H1 (cell line): ENCODE measurements at regions not wholly inside any gene's neighbourhood (a gene's known extent, or its start where the extent isn't known, plus 50 kb on each side); places are given as distances from the start of the nearest gene placed in this dataset.

Source experiments
- BACH1 ChIP-seq: IDR thresholded peaks from 2 replicates; pipeline ENCODE4 v1.6.1; 2012; ENCODE audit warnings: low read length, improper control_type of control experiment
- CBX5 ChIP-seq: fragments of 300-800, 300-1000 bp; sonication (generic); IDR thresholded peaks from 2 replicates; pipeline ENCODE4 v1.7.1; 2016; ENCODE audit warnings: antibody characterized with exemption, low read length, low read depth
- CREB1 ChIP-seq: IDR thresholded peaks from 2 replicates; pipeline ENCODE4 v1.6.1; 2012; ENCODE audit warnings: inconsistent platforms
- POLR2A ChIP-seq, 2 experiments: IDR thresholded peaks; 1 replicate in 1 of 2; 2 replicates in 1 of 2; pipeline ENCODE4 v1.6.1; 2011; ENCODE audit warnings: low read depth in 2 of 2, low read length in 2 of 2, mild to moderate bottlenecking in 2 of 2; ENCODE audit errors: control extremely low read depth in 1 of 2
- POU5F1 ChIP-seq: IDR thresholded peaks from 2 replicates; pipeline ENCODE4 v1.6.1; 2011; ENCODE audit warnings: low read depth, mild to moderate bottlenecking, low read length, moderate library complexity
- TCF12 ChIP-seq: IDR thresholded peaks from 2 replicates; pipeline ENCODE4 v1.6.1; 2011; ENCODE audit warnings: low read depth, mild to moderate bottlenecking, low read length
- YY1 ChIP-seq: IDR thresholded peaks from 2 replicates; pipeline ENCODE4 v1.6.1; 2011; ENCODE audit warnings: low read depth, mild to moderate bottlenecking, low read length

DNA sequence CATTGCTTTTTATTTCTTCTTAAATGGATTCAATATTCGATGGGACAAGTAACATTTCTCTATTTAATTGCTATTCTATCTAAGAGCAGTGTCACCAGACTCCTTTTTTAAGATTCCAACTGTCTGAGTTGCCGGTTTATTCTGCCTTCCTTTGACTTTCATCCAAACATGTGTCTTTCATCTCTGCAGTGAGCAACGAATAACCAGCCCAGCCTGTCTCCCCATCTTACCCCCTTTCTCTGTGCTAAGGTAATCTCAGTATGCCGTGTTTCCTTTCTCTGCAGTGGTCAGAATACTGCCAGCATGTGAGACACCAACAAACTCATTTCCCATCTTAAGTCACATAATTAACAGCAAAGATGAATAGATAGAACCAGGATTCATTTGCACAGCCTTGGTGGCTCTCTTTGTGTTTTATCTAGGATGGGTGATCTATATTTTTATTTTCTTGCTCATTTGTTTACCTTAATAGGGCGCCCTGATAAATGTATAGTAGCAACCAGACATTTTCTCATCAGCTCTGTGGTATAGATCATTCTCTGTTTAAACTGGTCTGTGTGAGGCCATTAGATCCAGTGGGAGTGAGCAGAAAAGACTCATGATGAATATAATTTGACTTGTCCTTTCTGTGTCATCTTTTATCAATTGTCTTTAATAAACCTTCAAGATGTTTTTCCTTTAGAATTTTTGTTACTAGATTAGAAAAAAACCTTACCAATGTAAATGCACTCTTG is 394.8 kb upstream of the IGFBP7 start (continued):
- TF ChIP-seq YY1 = no peak
- TF ChIP-seq CBX5 = no peak
- TF ChIP-seq POU5F1 = no peak
- TF ChIP-seq BACH1 = no peak
- no peak for TF ChIP-seq CREB1
- no peak for TF ChIP-seq TCF12
- no peak for TF ChIP-seq POLR2A (IDR thresholded peaks at IDR 0.05; ENCODE audit: control extremely low read depth in 1 of 2, low read depth in 2 of 2, low read length in 2 of 2)
